Activated CD4-positive, alpha-beta T cell treated with anti-CD3 and anti-CD28 coated beads, Interleukin-2, amount 10 ng/mL, durations not matched to agents 24 days and 14 days (primary cell): ENCODE measurements at regions not wholly inside any gene's neighbourhood (a gene's known extent, or its start where the extent isn't known, plus 50 kb on each side); places are given as distances from the start of the nearest gene placed in this dataset.

Source experiments
- DNase-seq: peaks from one replicate; pipeline ENCODE4 v3.0.0; 2022
- H3K27ac Mint-ChIP-seq: one replicate; pipeline ENCODE4 v1.8.0; 2022; ENCODE audit warnings: mild to moderate bottlenecking, mixed read lengths
- H3K27me3 Mint-ChIP-seq: one replicate; pipeline ENCODE4 v1.8.0; 2022; ENCODE audit warnings: mixed read lengths
- H3K36me3 Mint-ChIP-seq: one replicate; pipeline ENCODE4 v1.8.0; 2022; ENCODE audit warnings: low read depth, mild to moderate bottlenecking, mixed read lengths
- H3K4me1 Mint-ChIP-seq: one replicate; pipeline ENCODE4 v1.8.0; 2021; ENCODE audit warnings: mixed read lengths
- H3K4me3 Mint-ChIP-seq: one replicate; pipeline ENCODE4 v1.8.0; 2022; ENCODE audit warnings: mild to moderate bottlenecking, moderate library complexity, mixed read lengths
- H3K9me3 Mint-ChIP-seq: one replicate; pipeline ENCODE4 v1.8.0; 2021; ENCODE audit warnings: mixed read lengths
- intact Hi-C: fragments of 100-400 bp; cut with micrococcal nuclease; formaldehyde crosslinking; loops from one replicate; pipeline ENCODE4 v1.15.1; 2023

DNA sequence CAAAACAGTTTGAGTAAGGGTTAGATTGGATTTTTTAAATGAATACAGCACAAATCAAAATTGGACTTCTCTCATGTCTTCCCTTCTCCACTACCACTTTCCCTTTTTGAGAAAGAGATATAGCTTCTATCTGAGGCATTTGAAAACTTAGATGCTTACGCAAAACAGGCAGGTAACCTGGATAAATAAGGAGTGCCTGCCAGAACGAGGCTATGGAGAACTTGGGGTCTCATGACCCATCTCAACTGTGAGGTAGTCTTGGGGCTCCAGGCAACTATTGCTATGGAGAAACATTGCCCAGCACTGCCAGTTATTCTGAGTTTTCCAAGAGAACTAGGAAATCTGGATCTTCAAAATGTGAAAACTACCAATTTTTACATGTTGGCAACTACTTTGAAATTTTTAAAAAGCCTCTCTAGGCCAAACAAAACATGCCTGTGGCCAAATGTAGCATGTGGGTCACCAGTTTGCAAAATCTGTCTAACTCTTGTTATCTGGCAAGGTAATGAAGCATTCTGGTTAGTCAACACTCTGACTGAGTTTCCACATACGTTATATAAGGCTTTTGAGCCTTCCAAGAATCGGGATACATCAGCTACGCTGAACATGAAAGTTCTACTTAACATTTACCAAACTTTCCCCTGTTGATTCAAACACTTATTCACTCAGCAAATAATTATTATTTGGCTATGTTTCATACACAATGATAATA lies 752.7 kb downstream of the KCNA4 start:
- Mint-ChIP-seq H3K27ac (no peak overlapping the region), H3K27me3 (no peaks in the 10 kb centered on the region), H3K9me3 (no peaks in the 10 kb centered on the region), H3K36me3 (no peaks in the 10 kb centered on the region), H3K4me3 (no peak overlapping the region), H3K4me1 (no peaks in the 10 kb centered on the region)
- no peak for DNase-seq
- intact Hi-C loops: no loop called here

DNA sequence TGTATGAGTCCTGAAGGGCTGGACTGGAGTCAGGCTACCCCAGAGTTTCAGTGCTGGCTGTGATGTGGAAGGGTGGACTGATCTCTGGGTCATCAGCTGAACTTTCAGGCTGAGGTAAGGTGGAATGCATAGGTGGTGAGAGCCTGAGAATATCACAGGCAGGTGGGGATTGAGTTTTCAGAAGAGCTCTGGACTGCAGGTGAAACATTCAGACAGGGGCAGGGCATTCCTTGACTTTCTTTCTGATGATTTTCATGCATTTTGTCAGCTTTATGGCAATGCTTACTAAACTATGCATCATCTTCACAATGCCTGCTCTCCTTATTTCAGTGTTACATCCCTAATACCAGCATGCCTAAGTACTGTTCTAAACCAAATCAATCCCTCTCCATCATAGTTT lies 755.0 kb downstream of the KCNA4 start:
- Mint-ChIP-seq H3K27ac (no peak overlapping the region), H3K36me3 (no peaks in the 10 kb centered on the region), H3K27me3 (no peaks in the 10 kb centered on the region), H3K9me3 (peaks cover 8% of the 10 kb centered on the region), H3K4me3 (no peak overlapping the region), H3K4me1 (no peaks in the 10 kb centered on the region)
- no peak for DNase-seq
- intact Hi-C loops: no loop called here

DNA sequence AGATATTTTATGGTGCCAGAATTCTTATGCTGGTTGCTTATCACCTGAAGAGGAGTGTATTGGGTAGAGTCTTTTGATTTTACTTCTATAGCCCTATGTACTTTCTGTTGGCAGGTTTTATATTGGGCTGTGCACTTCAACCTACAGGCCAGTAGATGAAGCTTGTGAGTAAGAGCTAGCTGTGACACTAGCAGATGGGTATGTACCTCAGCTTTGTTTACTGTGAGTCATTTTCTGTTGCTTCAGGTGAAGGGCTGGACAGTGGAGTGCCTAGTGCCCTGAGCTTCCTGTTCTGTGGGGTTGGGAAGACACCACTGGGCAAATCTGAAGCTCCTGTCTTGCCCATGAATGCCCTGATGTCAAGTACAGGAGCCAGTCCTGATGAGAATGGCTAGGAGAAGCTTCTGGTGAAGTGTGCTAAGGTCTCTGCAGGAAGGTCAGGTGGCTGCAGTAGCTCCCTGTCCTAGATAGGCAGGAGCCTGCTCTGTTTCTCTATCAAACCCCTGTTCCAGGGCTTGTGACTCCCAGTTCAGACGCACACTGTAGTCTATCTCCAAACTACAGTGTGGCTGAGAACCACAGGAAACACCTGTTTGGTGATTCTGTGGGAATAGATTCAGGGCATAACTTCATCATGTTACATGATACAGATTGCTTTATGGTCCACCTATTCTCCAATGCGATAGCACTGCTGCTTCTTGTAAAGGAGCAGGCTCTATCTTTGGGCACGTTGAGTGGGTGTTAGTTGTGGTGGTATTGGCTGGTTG lies 755.7 kb downstream of the KCNA4 start:
- DNase-seq: no peak
- no peak overlapping the region for H3K27ac Mint-ChIP-seq

DNA sequence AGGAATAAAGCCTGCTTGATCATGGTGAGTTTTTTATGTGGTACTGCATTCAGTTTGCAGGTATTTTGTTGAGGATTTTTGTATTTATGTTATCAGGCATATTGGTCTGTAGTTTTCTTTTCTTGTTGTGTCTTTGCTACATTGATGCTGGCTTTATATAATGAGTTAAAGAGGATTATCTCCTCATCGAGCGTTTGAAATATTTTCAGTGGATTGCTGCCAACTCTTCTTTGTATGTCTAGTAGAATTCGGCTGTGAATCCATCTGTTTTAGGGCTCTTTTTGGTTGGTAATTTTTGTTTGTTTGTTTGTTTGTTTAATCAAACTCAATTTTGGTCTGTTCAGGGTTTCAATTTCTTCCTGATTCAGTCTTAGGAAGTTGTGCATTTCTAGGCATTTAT lies 758.4 kb downstream of the KCNA4 start:
- Mint-ChIP-seq H3K36me3 (no peaks in the 10 kb centered on the region), H3K27ac (no peak overlapping the region), H3K4me3 (no peak overlapping the region), H3K4me1 (no peaks in the 10 kb centered on the region), H3K27me3 (no peaks in the 10 kb centered on the region), H3K9me3 (peaks cover 8% of the 10 kb centered on the region)
- intact Hi-C loops: no loop called here
- DNase-seq: no peak

More for the DNA sequence above, 755.7 kb downstream of the KCNA4 start:
- Mint-ChIP-seq H3K27me3 (no peaks in the 10 kb centered on the region), H3K4me1 (no peaks in the 10 kb centered on the region), H3K36me3 (no peaks in the 10 kb centered on the region), H3K9me3 (peaks cover 8% of the 10 kb centered on the region), H3K4me3 (no peak overlapping the region)
- intact Hi-C loops: no loop called here

DNA sequence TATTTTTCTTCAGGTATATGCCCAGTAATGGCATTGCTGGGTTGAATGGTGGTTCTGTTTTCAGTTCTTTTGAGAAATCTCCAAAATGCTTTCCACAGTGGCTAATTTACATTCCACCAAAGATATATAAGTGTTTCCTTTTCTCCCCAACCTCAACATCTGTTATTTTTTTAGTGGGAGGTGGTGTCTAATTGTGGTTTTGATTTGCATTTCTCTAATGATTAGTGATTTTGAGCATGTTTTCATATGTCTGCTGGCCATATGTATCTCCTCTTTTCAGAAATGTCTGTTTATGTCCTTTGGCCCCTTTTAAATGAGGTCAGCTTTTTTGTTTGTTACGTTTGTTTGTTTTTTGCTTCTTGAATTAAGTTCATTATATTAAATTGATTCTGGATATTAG lies 760.2 kb downstream of the KCNA4 start:
- Mint-ChIP-seq H3K27me3 (no peaks in the 10 kb centered on the region), H3K36me3 (no peaks in the 10 kb centered on the region), H3K4me1 (no peaks in the 10 kb centered on the region), H3K4me3 (no peak overlapping the region), H3K27ac (no peak overlapping the region), H3K9me3 (peaks cover 8% of the 10 kb centered on the region)
- intact Hi-C loops: no loop called here
- no peak for DNase-seq

DNA sequence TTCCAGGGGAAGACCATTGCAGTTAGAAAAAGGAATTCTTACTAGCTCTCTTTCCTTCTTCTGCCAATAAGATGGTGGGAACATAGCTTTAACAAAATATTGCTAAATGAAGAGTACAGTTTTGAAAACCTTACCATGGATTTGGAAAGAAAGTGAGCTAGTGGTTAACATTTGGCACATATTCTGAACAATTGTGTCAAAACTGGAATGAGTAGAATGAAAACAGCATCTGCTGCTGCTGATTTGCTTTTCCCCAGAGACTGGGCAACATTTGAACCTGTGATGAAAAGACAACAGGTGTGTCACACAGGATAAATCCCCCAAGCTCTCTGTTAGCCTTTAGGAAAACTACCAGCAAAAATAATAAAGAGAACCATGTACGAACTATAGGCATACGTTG lies 761.4 kb downstream of the KCNA4 start:
- Mint-ChIP-seq H3K4me1 (no peaks in the 10 kb centered on the region), H3K9me3 (peaks cover 8% of the 10 kb centered on the region), H3K27me3 (no peaks in the 10 kb centered on the region), H3K36me3 (no peaks in the 10 kb centered on the region), H3K27ac (no peak overlapping the region), H3K4me3 (no peak overlapping the region)
- no peak for DNase-seq
- intact Hi-C loops: no loop called here

DNA sequence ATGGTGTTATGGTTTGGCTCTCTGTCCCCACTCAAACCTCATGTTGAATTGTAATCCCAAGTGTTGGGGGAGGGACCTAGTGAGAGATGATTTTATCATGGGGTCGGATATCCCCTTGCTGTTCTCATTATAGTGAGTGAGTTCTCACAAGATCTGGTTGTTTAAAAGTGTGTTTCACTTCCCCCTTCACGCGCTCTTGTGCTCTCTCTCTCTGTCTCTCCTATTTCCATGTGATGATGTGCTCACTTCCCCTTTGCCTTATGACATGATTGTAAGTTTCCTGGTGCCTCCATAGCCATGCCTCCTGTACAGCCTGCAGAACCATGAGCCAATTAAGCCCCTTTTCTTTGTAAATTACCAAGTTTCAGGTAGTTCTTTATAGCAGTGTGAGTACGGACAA lies 765.1 kb downstream of the KCNA4 start:
- no peak overlapping the region for H3K27ac Mint-ChIP-seq
- H3K9me3 Mint-ChIP-seq: peaks cover 4% of the 10 kb centered on the region
- DNase-seq: no peak
- no peaks in the 10 kb centered on the region for H3K27me3 Mint-ChIP-seq
- H3K4me1 Mint-ChIP-seq: no peaks in the 10 kb centered on the region
- no peak overlapping the region for H3K4me3 Mint-ChIP-seq
- intact Hi-C loops: no loop called here
- no peaks in the 10 kb centered on the region for H3K36me3 Mint-ChIP-seq

DNA sequence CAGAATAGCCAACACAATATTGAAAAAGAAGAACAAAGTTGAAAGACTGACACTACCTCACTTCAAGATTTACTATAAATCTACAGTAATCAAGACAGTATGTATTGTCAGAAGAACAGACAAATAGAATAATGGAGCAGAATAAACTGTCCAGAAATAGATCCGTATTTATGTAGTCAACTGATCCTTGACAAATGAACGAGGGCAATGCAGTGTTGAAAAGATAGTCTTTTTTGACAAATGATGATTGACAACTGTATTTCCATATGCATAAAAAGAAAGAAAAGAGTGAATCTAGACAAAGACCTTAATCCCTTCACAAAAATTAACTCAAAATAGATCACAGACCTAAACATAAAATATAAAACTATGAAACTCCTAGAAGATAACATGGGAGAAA lies 767.1 kb downstream of the KCNA4 start:
- Mint-ChIP-seq H3K9me3 (peaks cover 4% of the 10 kb centered on the region), H3K4me3 (no peak overlapping the region)
- intact Hi-C loops: no loop called here

DNA sequence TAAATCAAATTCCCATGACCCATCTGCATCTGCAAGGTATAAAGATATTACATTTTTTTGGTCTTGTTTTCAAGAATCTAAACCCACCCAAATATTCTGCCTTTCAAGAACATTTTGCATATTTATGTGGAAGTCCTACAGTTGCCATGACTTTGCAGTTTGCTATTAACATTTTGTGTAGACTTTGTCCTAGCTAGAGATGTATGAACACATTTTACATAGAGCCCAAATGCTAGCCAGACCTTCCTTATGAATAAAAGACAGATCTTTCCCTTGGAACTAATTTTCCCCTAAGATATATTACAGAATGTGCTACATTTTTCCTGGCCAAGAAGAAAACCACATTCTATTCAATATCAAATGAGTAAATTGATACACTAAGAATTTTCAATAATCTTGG lies 772.5 kb downstream of the KCNA4 start:
- no peaks in the 10 kb centered on the region for H3K36me3 Mint-ChIP-seq
- no peak overlapping the region for H3K27ac Mint-ChIP-seq
- intact Hi-C loops: no loop called here

More for the DNA sequence above, 767.1 kb downstream of the KCNA4 start:
- no peak for DNase-seq
- Mint-ChIP-seq H3K4me1 (no peaks in the 10 kb centered on the region), H3K36me3 (no peaks in the 10 kb centered on the region), H3K27ac (no peak overlapping the region), H3K27me3 (no peaks in the 10 kb centered on the region)

DNA sequence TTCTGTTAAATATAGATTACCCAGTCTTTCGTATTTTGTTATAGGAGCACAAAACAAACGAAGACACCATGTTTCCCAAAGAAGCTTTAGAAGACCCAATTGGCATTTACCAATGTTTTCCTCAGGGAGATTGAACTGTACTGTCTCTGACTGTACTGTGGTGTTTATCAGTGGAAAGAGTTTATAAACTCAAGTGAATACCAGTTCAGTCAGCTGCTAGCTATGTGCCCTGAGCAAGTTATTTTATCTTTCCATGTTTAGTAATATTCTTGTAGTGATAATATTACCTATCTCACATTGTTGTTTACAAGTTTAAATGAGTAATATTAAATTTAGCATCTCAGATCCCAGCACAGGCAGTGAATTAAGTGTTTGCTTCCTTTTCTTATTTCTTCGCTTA lies 773.2 kb downstream of the KCNA4 start:
- H3K9me3 Mint-ChIP-seq: peaks cover 7% of the 10 kb centered on the region
- H3K4me1 Mint-ChIP-seq: no peaks in the 10 kb centered on the region
- no peak overlapping the region for H3K4me3 Mint-ChIP-seq
- no peaks in the 10 kb centered on the region for H3K36me3 Mint-ChIP-seq
- intact Hi-C loops: no loop called here
- no peak overlapping the region for H3K27ac Mint-ChIP-seq
- H3K27me3 Mint-ChIP-seq: no peaks in the 10 kb centered on the region
- DNase-seq: no peak

More for the DNA sequence above, 772.5 kb downstream of the KCNA4 start:
- peaks cover 7% of the 10 kb centered on the region for H3K9me3 Mint-ChIP-seq
- H3K27me3 Mint-ChIP-seq: no peaks in the 10 kb centered on the region
- no peak for DNase-seq
- no peaks in the 10 kb centered on the region for H3K4me1 Mint-ChIP-seq
- no peak overlapping the region for H3K4me3 Mint-ChIP-seq

DNA sequence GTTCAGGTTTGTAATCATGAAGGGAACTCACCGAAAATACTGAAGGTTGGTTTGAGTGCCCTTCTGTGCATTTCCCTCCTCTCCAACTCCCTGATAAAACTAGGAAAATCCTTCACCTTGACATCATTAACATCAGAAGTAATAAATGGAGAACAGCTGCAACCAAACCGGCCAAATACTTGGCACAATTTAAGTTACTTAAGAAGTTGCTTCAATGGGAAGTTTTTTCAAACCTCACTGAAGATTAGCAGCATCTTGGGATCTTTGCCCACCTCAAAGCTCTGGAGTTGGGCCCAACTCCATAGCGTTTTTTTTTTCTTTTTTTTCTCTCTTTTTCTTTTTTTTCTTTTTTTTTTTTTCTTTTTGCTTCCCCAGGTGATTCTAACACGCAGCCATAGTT lies 784.8 kb downstream of the KCNA4 start:
- Mint-ChIP-seq H3K36me3 (no peaks in the 10 kb centered on the region), H3K27me3 (no peaks in the 10 kb centered on the region), H3K9me3 (no peaks in the 10 kb centered on the region), H3K4me3 (no peak overlapping the region), H3K4me1 (no peaks in the 10 kb centered on the region), H3K27ac (no peak overlapping the region)
- intact Hi-C loops: no loop called here
- no peak for DNase-seq

DNA sequence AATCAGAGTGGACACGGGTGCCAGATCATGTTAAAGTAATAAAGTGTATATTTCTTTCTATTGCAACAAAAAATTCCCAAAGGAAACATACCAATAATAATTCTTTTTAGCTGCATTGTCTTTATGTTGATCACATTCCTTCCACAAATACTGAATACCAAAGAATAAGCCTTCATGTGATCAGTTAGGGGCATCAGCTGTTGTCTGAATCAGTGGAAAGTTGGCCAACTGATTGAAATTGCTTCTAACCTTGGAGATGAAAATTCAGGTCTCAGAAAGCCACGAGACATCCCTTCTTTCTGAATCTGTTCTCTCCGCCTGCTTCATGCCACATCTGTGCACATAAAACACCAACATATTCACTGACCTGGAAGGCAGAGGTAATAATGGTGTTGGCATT lies 785.2 kb downstream of the KCNA4 start:
- H3K27me3 Mint-ChIP-seq: no peaks in the 10 kb centered on the region
- H3K4me1 Mint-ChIP-seq: no peaks in the 10 kb centered on the region
- H3K9me3 Mint-ChIP-seq: no peaks in the 10 kb centered on the region
- H3K27ac Mint-ChIP-seq: no peak overlapping the region
- H3K36me3 Mint-ChIP-seq: no peaks in the 10 kb centered on the region
- intact Hi-C loops: no loop called here
- H3K4me3 Mint-ChIP-seq: no peak overlapping the region
- DNase-seq: no peak

DNA sequence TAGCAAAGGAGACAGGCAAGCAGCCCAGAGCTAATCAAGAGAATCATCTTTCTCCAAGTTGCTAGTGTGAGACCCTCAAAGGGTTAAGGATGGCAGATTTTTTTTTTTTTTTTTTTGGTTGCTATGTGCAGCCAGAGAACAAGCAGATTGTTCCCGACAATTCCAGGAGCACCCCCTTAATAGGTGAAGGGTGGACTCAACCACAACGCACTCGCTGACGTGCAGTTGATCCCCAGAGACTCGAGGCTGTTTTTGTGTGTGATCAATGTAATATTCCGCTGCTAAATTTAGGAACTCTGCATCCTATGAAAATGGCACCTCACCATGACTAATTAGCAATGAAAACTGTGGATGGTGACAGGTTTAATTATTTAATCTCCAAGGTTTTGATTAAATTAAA lies 789.0 kb downstream of the KCNA4 start:
- H3K4me3 Mint-ChIP-seq: no peak overlapping the region
- no peaks in the 10 kb centered on the region for H3K4me1 Mint-ChIP-seq
- H3K9me3 Mint-ChIP-seq: peaks cover 9% of the 10 kb centered on the region
- no peaks in the 10 kb centered on the region for H3K27me3 Mint-ChIP-seq
- H3K36me3 Mint-ChIP-seq: no peaks in the 10 kb centered on the region
- DNase-seq: no peak
- intact Hi-C loops: no loop called here
- no peak overlapping the region for H3K27ac Mint-ChIP-seq

DNA sequence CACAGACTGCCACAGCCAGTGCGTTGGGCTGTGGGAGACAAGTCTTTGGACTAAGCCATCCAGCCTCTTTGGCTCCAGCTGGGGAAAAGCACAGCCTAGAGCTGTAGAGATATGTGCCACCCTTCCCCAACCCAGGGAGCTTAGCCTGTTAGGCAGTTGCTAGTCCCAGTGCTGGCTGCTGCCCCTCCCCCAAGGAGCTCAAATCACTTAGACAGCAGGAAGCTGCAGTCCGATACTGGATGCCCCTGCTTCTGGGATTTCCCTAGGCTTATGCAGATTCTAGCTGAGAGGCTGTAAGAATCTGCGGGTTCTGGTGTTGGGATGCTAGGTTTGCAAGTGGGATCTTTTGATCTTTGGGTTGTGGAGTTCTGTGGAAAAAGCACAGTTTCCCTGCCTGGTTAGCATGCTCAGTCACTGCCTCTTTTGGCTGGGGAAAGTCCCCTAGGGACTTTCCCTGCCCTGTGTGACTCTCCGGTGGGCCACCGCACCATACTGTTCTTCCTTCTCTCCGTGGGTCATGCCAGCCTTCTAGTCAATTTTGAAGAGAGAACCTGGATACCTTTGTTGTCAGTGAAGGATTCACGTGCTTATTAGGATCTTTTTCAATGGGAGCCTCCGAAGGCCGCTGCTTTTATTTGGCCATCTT lies 792.0 kb downstream of the KCNA4 start:
- no peak overlapping the region for H3K4me3 Mint-ChIP-seq
- DNase-seq: no peak
- H3K4me1 Mint-ChIP-seq: no peaks in the 10 kb centered on the region
- H3K27ac Mint-ChIP-seq: no peak overlapping the region
- intact Hi-C loops: no loop called here
- no peaks in the 10 kb centered on the region for H3K36me3 Mint-ChIP-seq
- H3K9me3 Mint-ChIP-seq: peaks cover 11% of the 10 kb centered on the region
- no peaks in the 10 kb centered on the region for H3K27me3 Mint-ChIP-seq
